ENCODE measurements at regions not wholly inside any gene's neighbourhood (a gene's known extent, or its start where the extent isn't known, plus 50 kb on each side); places are given as distances from the start of the nearest gene placed in this dataset.

- no peak for TF ChIP-seq GATA2 (IDR thresholded peaks at IDR 0.05; ENCODE audit: low read depth, low read length)
- TF ChIP-seq GATA3 (IDR thresholded peaks at IDR 0.05; ENCODE audit: low read depth, low read length) = no peak
Observed at GRCh38 chr16:66007717-66008116, 358.8 kb upstream of the CDH5 start.
